GM19397 (cell line): ENCODE measurements at regions not wholly inside any gene's neighbourhood (a gene's known extent, or its start where the extent isn't known, plus 50 kb on each side); places are given as distances from the start of the nearest gene placed in this dataset.

Source experiments
- ATAC-seq: cut with Tn5 transposase; IDR thresholded peaks from one replicate; pipeline ENCODE4 v1.9.1; 2021; ENCODE audit warnings: mild to moderate bottlenecking, moderate library complexity; ENCODE audit not compliant: unreplicated experiment

DNA sequence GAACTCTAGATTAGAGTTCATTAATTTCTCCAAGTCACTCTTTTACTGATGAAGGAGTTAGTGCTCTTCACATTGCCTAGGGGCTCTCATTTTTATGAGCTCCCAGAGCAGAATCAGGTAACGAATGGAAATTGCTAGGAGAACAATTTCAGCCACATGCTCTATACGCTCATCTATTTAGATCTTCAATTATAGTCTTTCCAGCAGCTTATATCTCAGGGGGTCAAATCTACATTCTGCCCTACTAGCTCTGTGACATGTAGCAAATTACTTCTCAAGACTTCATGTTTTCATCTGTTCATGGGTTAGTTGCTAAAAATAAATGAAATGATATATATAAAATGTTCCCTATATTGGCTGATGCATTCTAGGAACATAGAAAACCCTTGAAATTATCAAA, 183.6 kb downstream of the PLPP3 start:
- no peak for ATAC-seq

DNA sequence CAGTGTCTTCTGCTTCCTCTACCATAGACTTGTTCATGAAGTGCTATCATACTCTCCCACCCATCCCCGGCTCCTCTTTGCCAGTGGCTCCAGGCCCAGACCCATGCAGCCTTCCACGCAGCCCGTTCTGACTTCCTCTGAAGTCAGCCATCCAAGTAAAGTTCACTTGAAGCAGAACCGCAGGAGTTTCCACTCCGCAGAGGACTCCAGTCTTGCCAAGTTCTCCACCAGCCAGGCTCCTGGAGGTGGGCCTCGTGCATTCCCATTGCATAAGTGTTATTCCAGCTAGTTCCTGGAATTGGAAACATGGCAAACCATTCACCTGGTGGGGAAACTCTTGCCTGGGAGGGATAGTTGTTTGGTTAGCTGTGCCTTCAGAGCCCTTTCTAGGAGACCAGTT, 185.1 kb downstream of the PLPP3 start:
- ATAC-seq, result no peak

DNA sequence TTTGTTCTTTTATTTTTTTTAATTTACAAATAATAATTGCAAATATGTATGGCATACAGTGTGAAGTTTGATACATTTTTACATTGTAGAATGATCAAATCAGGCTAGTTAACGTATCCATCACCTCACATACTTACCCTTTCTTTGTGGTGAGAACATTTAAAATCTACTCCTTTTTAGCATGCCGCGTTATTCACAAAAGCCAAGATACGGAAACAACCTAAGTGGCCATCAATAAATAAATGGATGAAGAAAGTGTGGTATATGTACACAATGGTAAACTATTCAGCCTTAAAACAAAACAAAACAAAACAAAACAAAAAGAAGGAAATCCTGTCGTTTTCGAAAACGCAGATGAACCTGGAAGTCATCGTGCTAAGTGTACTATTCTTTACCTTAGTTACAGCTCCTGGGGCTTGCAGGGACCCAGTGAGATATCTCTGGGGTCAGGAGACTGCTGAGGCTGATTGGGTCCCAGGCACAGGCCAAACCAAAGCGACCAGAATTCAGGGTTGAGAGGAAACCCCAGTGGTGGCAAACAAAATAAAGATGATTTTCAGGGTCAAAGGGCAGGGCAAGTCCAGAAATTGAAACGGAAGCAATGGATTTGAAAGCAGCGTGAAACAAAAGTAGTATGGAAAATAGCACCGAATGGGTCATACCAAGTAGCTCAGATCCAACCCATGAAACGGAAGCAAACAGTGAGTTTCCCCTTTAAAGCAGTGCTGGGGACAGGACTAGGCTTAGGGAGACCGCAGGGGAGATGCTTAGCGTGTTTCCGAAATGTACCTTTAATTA, 188.2 kb downstream of the PLPP3 start:
- ATAC-seq, result no peak

DNA sequence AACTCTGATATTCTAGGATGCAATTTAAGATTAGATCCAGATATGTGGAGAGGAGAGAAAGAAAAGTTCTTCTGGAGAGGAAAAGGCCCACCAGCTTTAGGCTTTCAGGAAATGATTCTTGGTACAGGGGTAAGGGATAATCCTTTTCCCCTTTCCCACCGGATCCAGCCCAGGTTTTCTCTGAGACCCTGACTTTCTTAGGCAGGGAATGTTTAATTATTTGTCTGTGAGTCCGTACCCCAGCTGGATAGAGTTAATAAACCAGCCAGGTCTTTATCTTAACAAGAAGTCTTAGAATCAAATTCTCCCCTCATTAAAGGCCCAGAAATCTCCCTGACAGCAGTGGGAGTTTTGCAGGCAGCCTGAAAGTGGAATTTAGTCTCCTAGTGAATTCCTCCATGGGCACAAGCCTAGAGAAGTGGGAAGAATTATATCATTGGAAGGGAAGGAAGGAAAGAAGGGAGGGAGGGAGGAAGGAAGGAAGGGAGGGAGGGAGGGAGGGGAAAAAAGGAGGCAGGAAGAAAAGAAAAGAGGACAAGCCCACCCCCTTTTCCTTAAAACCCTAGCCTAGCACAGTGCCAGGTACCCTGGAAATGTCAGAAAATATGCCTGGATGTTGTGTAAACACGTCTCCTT, 189.0 kb downstream of the PLPP3 start:
- ATAC-seq, result no peak

DNA sequence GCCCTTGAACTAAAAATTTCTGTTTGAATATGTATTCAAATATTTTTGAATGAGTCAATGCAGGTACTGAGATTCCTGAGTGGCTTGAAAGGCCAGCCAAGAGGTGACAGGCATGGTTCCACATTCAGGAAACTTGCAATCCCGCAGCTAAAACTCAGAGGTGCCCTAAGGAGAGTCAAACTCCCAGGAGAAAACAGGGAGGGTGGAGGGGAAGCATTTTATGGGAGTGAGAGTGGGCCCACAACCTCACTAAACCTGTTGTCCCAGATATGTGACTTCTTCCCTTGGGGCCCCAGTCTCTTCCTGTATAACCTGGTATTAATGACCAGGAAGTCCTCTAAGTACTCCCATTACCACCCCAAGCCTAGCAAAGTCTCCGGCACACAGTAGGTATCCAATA, 189.6 kb downstream of the PLPP3 start:
- no peak for ATAC-seq

DNA sequence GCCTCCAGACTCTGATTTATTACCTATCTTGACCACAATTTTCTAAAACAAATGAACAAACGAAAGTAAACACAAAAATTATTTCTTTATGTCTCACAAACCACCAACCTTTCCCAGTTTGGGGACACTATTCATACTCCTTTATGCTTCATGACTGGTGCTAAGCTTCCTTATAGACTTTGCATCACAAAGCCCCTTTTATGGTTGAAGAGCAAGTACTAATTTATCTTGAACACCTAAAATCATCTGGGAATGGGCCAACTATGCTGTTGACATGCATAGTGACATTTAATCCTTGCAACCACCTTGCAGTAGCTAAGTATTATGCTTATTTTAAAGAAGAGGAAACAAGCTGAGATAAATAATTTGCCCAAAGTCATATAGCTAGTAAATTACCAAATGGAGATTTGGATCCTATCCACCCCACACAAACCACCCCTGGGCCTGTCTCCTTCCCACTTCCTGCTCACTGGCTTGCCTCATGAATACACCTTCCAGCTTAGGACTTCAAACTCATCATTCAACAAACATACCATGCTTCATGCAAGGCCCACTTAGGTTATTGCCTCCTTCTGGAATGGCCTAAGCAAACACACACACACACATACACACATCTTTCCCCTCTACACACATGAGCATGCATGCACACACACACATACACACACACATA, 192.2 kb downstream of the PLPP3 start:
- no peak for ATAC-seq

DNA sequence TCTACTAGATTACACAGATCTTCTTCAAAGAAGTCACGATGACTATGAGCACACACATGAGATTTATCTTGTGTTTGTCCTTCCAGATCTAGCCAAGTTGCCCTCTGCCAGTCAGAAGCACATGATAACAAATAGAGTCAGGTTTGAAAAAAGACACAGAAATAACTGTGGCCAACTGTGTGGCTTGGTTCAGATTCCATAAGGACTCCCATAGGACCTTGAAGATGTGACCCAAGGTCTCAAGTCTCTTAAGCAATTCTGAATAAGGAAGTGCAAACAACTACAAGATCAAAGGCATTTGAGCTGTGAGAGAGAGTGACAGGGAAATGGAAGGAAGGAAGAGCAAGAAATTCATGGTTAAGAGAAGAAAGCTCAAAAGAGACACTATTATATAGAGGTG, 194.0 kb downstream of the PLPP3 start:
- no peak for ATAC-seq

DNA sequence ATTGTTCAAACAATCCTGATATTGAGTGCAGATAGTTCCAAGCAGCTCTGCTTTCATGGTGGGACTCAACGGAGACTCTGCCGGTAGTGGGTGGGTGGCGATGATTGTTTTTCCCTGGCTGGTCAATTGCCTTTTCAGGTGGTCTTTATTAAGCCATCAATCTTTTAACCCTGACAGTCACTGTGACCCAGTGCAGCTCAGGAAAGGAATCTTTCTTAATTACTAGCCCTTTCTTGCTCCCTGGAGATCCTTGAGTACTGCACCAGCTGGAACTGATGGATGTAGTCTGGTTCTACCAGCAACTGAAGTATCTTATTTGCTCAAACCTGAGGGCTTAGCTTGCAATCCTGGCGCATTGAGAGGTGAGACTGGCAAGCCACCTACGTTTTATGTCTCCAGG, 196.4 kb downstream of the PLPP3 start:
- ATAC-seq, result no peak

DNA sequence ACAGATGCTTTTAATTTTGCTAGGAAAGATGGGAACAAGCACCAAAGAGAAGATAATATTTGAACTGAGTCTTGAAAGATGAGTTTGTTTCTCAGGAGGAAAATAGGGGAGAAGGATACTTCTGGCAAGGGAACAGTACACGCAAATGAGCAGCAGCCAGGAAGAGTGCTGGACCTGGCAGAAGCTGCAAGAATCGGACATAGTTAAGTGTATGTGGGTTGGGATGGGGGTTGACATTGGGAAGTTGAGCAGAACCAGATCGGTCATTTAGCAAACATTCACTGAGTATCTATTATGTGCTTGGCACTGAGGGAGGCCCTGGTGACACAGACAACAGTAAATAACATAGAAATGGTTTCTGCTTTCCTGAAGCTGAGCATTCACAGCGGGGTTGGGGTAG, 198.8 kb downstream of the PLPP3 start:
- ATAC-seq, result no peak

DNA sequence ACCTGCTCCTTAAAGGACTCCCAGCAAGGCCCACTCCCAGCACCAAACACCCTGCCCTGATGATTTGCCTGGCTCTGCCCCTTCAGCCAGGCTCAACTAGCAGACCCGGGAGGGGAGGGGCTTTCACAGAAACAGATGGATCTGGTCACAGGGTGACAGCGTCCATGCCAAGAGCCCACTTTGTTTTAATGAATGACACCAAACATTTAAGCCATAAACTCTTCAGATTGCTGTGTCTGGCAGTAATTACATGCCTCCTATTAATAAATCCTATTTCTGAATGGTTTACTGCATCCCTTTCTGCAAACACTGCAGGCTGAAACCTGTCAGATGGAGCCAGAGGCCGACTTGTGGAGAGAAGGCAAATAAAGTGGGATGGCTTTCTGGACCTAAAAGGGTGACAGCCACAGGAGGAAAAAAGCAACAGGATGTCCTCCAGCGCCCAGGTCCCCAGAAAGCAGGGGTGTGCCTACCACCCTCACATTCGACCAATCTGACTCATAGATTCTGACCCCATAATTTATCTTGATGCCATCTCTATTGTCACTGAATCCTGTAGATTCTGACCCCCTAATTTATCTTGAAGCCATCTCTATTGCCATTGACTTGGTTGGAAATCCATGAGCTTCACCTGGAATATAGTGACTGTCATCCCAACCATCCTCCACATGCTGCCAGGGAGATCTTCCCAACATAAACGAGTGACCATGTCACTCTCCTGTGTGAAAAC, 200.9 kb downstream of the PLPP3 start:
- ATAC-seq, result no peak

DNA sequence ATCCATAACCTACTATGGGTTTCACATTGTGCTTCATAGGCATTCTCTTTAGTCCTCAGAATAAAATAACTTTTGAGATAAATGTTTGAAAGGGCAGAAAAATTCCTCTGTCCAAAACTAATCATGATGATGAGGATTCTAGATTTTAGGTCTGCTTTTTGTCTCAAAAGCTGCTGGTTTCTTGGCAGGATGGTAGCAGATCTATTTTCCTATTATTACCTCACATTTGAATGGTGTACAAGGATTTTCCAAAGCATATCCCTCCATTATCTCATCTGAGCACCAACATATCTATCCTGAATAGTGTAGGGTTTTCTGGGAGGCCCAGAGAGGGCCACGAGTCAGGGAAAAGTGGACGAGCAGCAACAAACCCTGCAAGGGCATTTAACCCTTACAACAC, 201.9 kb downstream of the PLPP3 start:
- no peak for ATAC-seq

DNA sequence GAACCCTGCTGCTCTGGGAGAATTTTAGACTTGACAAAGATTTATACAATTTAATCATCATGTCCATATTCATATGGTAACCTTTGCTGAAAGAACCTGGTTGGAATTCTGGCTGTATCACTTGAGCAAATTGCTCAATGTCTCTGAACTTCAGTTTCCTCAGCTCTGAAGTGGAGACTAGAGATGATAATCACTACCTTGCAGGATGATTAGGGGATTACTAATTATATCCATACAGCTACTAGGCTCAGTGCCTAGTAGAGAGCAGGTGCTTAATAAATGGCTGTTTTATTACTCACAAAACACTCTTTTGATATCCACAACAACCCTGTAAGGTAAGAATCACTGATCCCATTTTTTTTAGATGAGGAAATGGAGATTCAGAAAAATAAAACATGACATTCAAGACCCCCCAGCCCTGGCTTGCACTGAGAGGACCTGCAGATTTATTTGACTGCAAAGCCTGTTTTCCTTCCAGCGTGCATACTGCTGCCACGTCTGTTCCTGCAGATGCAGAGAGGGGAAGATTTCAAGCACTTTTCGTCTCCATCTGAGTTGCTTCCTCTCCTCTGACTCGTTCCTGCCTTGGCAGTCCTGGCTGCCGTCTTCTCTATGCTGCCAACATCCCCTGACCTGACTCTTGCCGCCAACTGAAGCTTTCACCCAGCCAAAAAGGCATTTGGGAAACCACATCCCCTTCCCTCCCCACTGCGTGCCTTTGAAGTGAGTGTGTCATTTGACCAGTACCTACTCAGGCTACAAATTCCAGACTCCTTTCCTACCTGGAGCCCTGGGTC, 203.0 kb downstream of the PLPP3 start:
- ATAC-seq, result no peak

DNA sequence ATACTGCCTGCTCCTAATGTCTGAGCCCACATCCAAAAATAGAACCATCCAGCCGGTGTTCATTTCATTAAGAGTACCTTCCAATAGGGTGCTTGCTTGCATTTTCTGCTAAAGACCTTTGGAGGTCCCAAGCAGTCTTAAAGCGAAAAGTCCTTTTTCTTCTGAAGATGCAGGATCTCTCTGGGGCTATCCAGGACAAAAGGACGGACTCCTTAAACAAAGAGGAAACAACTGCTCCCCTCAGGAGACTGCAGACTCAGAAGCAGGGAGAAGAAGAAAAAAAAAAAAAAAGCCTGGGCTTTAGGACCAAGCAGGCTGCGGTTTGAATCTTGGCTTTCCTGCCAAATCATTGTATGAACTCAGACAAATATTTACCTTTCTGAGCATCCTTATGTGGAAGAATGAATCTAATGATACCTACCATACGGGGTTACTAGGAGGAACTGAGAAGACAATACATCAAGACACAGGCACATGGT, 204.0 kb downstream of the PLPP3 start:
- no peak for ATAC-seq

DNA sequence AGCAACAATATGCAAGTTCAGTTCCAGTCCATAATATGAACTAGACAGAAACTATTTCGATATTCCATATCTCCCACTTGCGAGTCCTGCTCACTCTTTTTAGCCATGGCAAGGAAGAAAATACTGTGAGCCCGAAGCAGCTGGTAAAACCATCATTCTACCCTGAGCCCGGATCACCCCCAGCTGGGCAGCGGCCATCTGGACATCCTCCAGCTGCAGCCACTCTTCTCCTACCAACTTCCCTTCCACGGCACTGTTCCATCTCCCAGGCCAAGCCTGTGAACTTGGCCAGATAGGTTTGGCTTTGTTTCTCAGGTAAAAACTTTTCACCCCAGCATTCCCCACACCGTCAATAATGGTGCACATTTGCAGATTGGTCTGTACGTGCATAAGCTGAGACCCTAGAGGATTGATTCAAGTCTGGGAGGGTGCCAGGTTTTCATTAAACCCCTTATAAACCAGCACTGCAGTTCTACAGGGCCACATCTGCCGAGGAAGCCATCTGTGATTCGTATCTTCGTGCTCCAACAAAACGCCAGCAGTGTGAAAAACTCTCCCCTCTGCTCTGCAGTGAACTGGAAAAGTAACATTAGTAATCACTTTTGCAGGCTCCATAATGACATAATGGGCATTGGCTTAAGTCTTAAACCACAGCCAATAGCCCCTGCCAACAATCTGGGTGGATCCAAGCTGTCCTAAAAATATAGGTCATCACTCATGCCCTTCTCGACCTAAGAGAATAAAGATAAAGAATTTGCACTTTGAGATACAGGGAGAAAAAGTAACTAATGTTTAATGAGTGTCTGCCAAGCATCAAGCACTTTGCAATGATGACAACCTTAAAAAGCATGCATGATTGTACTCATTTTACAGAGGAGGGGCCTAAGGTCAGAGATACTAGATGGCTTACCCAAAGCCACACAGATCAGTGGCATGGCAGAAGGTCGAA, 205.1 kb downstream of the PLPP3 start:
- ATAC-seq, result no peak

DNA sequence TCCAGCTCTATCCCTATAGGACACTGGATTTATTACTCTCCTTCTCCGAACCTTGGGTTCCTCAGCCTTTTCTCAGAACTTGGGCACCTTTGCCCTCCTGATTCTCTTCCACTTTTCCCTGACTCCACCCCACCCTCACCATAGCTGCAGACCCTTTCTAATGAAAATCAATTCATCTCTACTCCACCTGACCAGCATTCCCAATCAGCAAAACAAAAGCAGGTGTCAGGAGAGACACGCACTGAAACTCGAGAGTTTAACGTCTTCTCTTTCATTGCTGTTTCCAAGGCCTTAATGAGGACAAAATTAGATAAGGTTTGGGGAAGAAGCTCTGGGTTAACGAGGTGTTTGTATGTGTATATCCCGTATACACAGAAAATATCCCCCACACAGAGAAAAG, 208.8 kb downstream of the PLPP3 start:
- ATAC-seq, result no peak

DNA sequence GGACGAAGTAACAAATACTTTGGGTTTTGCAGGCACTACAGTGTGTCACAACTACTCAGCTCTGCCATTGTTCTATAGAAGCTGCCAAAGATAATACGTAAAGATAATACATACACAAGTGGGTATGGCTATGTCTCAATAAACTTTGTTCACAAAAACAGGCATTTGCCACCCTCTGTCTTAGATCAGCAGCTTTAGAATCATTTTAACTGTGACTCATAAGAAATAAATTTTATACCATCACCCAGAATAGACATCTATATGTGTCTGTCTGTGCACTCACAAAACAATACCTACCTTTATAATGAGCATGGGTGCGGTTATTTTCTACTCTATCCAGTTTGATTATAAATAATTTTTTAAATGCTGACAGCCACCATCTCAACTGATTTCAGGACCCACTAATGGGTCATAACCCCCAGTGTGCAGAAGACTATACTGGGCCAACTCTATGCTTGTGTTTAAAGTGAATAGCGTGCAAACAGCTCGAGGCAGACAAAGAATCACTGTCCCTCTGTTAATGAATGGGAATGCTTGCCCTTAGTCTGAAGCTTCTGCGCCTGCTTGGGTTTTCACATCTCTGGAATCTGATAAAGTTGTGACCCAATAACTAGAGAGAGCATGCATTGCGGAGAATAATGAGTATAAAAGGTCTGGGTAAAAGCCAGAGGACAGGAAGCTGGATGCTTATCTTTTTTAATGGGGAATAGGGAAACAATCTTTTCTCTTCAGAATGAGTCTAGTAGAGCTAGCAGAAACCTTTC, 216.2 kb downstream of the PLPP3 start:
- ATAC-seq, result no peak

DNA sequence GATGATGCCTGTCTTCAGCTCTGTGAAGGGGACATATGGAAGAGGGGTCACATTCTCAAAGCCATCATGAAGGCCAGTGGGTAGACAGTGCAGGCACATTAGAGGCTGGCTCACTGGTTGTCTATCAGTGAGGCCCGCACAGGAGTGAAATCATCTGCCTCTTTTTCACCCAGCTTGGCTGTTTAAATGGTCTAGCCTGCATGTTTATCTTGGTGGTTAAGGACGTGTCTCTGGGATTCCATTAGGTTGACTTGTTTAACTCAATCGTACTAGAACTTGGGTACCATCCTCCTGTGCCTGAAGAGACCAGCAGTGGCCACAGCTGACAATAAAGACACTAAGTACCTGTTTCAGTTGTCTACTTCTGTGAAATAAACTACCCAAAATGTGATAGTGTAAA, 219.3 kb downstream of the PLPP3 start:
- no peak for ATAC-seq

DNA sequence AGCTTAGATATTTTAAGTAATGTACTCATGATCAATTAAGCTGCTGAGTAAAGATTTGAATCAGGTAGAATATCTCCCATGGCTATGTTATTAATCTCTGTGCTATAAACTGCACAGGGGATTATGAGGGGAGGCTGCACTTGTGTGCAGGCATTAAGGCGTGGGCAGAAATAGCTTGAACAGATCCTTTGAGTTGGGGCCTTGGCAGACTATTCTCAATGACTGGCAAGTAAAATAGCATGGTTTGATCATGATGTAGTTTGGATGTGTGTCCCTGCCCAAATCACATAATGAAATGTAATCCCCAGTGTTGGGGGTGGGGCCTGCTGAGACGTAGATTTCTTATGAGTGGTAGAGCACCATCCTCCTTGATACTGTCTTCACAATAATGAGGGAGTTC, 220.3 kb downstream of the PLPP3 start:
- no peak for ATAC-seq
